ENCODE measurements at regions not wholly inside any gene's neighbourhood (a gene's known extent, or its start where the extent isn't known, plus 50 kb on each side); places are given as distances from the start of the nearest gene placed in this dataset.
A peak's percentile ranks its signal among the peaks of the same experiment; 100 is the strongest.

GRCh38 chr3:102225005-102225404 is 209.8 kb upstream of the ZPLD1 start:
- TF ChIP-seq, protein P1, sequence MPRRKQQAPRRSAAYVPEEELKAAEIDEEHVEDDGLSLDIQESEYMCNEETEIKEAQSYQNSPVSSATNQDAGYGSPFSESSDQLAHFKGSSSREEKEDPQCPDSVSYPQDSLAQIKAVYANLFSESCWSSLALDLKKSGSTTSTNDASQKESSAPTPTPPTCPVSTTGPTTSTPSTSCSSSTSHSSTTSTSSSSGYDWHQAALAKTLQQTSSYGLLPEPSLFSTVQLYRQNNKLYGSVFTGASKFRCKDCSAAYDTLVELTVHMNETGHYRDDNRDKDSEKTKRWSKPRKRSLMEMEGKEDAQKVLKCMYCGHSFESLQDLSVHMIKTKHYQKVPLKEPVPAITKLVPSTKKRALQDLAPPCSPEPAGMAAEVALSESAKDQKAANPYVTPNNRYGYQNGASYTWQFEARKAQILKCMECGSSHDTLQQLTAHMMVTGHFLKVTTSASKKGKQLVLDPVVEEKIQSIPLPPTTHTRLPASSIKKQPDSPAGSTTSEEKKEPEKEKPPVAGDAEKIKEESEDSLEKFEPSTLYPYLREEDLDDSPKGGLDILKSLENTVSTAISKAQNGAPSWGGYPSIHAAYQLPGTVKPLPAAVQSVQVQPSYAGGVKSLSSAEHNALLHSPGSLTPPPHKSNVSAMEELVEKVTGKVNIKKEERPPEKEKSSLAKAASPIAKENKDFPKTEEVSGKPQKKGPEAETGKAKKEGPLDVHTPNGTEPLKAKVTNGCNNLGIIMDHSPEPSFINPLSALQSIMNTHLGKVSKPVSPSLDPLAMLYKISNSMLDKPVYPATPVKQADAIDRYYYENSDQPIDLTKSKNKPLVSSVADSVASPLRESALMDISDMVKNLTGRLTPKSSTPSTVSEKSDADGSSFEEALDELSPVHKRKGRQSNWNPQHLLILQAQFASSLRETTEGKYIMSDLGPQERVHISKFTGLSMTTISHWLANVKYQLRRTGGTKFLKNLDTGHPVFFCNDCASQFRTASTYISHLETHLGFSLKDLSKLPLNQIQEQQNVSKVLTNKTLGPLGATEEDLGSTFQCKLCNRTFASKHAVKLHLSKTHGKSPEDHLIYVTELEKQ (tag by site-specific recombination; IDR thresholded peaks at IDR 0.05; ENCODE audit: borderline replicate concordance): no peak
- TF ChIP-seq ZNF433 (tag by site-specific recombination; IDR thresholded peaks at IDR 0.05; ENCODE audit: low read depth) (no peak), ZNF366 (tag by site-specific recombination; conservative IDR thresholded peaks at IDR 0.05) (no peak), ZFP41 (tag by site-specific recombination; IDR thresholded peaks at IDR 0.05; ENCODE audit: borderline replicate concordance) (no peak)
- ChIA-PET CTCF (interaction anchor here (0.6 to 4.8 kb wide), 30 partner anchors 13 to 900 kb away, joined by 3 to 127 read pairs (median 3); no protein-coding TSS in a partner anchor), POLR2A (interaction anchor here (1.4 kb wide), 1 partner anchor 375 kb away, joined by 9 read pairs; the partner anchor contains the start of gene NFKBIZ)
- H3K4me1 ChIP-seq (ENCODE audit: control insufficient read depth, insufficient read depth, low read length): no peaks in the 10 kb centered on the region
- no peak overlapping the region for H3K27ac ChIP-seq (ENCODE audit: extremely low read depth, low read depth, low read length)
- no peaks in the 10 kb centered on the region for H3K36me3 ChIP-seq (ENCODE audit: control insufficient read depth in 2 of 2, insufficient read depth in 1 of 2, low read length in 2 of 2)
- no peak overlapping the region for H3K4me3 ChIP-seq (ENCODE audit: low read depth, low read length)
- H3K9me3 ChIP-seq (ENCODE audit: control insufficient read depth, insufficient read depth, low read depth, low read length): no peaks in the 10 kb centered on the region

GRCh38 chr3:102225407-102226132 is 209.2 kb upstream of the ZPLD1 start:
- Histone ChIP-seq H3K9me3 (ENCODE audit: control insufficient read depth, insufficient read depth, low read depth, low read length) (no peaks in the 10 kb centered on the region), H3K36me3 (ENCODE audit: control insufficient read depth in 2 of 2, insufficient read depth in 1 of 2, low read length in 2 of 2) (no peaks in the 10 kb centered on the region), H3K4me1 (ENCODE audit: control insufficient read depth, insufficient read depth, low read length) (no peaks in the 10 kb centered on the region), H3K27ac (ENCODE audit: extremely low read depth, low read depth, low read length) (no peak overlapping the region), H3K4me3 (ENCODE audit: low read depth, low read length) (no peak overlapping the region)
- CTCF ChIA-PET: interaction anchor here (0.6 to 4.8 kb wide), 30 partner anchors 13 to 444 kb away, joined by 3 to 127 read pairs (median 3); no protein-coding TSS in a partner anchor
- TF ChIP-seq ZNF629 (tag by site-specific recombination; IDR thresholded peaks at IDR 0.05): no peak
- no peak for TF ChIP-seq ZNF791 (tag by site-specific recombination; IDR thresholded peaks at IDR 0.05)
- no peak for TF ChIP-seq ZBTB17 (tag by site-specific recombination; IDR thresholded peaks at IDR 0.05)
- TF ChIP-seq ZNF544 (tag by site-specific recombination; IDR thresholded peaks at IDR 0.05): no peak
- TF ChIP-seq ATF2 (tag by site-specific recombination; IDR thresholded peaks at IDR 0.05; ENCODE audit: low read depth): peak; percentile 74; the same call in 1 of the 2 replicates
- 0 out of 2 replicates have a peak, but pooled peaks have one; percentile 38 for TF ChIP-seq IKZF3 (tag by site-specific recombination; IDR thresholded peaks at IDR 0.05)
- no peak for TF ChIP-seq ZNF16 (tag by site-specific recombination; IDR thresholded peaks at IDR 0.05; ENCODE audit: low read depth)
- TF ChIP-seq GLI2 (tag by site-specific recombination; IDR thresholded peaks at IDR 0.05; ENCODE audit: borderline replicate concordance, low read depth): no peak
- TF ChIP-seq KLF10 (tag by site-specific recombination; IDR thresholded peaks at IDR 0.05): no peak
- TF ChIP-seq ZSCAN30 (tag by site-specific recombination; IDR thresholded peaks at IDR 0.05): 0 out of 2 replicates have a peak, but pooled peaks have one; percentile 13
- TF ChIP-seq ZNF654 (tag by site-specific recombination; IDR thresholded peaks at IDR 0.05; ENCODE audit: low read depth): peak; percentile 77
- TF ChIP-seq ZNF2 (tag by site-specific recombination; IDR thresholded peaks at IDR 0.05): peak; percentile 34; the same call in 1 of the 2 replicates
- TF ChIP-seq, protein P2, sequence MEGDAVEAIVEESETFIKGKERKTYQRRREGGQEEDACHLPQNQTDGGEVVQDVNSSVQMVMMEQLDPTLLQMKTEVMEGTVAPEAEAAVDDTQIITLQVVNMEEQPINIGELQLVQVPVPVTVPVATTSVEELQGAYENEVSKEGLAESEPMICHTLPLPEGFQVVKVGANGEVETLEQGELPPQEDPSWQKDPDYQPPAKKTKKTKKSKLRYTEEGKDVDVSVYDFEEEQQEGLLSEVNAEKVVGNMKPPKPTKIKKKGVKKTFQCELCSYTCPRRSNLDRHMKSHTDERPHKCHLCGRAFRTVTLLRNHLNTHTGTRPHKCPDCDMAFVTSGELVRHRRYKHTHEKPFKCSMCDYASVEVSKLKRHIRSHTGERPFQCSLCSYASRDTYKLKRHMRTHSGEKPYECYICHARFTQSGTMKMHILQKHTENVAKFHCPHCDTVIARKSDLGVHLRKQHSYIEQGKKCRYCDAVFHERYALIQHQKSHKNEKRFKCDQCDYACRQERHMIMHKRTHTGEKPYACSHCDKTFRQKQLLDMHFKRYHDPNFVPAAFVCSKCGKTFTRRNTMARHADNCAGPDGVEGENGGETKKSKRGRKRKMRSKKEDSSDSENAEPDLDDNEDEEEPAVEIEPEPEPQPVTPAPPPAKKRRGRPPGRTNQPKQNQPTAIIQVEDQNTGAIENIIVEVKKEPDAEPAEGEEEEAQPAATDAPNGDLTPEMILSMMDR (tag by site-specific recombination; IDR thresholded peaks at IDR 0.05): 0 out of 2 replicates have a peak, but pooled peaks have one; percentile 42
- no peak for TF ChIP-seq ZBTB8A (tag by site-specific recombination; IDR thresholded peaks at IDR 0.05)
- no peak for TF ChIP-seq ZNF366 (tag by site-specific recombination; conservative IDR thresholded peaks at IDR 0.05)
- POLR2A ChIA-PET: interaction anchor here (1.4 kb wide), 1 partner anchor 376 kb away, joined by 9 read pairs; the partner anchor contains the start of gene NFKBIZ

Data from HEK293 (cell line).